ENCODE measurements at regions not wholly inside any gene's neighbourhood (a gene's known extent, or its start where the extent isn't known, plus 50 kb on each side); places are given as distances from the start of the nearest gene placed in this dataset.

DNA sequence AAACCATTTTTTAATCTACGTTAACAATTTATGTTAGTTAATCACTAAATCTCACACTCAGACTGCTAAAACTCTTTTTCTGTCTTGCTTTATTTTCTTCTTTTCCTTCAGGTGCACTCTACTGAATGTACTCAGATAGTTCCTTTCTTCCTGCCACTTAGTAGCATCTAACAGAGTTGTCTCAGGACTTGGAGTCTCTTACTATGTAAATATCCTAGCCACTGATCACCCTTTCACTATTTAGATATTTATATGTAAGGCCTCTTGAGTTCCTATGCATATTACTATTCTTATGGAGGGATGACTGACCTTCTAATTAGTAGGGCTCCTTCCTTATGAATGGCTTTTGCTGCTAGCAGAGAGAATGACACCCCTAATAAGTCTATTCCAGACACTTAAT is 586.3 kb downstream of the RERGL start:
- TF ChIP-seq, protein P1, sequence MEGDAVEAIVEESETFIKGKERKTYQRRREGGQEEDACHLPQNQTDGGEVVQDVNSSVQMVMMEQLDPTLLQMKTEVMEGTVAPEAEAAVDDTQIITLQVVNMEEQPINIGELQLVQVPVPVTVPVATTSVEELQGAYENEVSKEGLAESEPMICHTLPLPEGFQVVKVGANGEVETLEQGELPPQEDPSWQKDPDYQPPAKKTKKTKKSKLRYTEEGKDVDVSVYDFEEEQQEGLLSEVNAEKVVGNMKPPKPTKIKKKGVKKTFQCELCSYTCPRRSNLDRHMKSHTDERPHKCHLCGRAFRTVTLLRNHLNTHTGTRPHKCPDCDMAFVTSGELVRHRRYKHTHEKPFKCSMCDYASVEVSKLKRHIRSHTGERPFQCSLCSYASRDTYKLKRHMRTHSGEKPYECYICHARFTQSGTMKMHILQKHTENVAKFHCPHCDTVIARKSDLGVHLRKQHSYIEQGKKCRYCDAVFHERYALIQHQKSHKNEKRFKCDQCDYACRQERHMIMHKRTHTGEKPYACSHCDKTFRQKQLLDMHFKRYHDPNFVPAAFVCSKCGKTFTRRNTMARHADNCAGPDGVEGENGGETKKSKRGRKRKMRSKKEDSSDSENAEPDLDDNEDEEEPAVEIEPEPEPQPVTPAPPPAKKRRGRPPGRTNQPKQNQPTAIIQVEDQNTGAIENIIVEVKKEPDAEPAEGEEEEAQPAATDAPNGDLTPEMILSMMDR (IDR thresholded peaks at IDR 0.05), result no peak
- TF ChIP-seq, protein P2, sequence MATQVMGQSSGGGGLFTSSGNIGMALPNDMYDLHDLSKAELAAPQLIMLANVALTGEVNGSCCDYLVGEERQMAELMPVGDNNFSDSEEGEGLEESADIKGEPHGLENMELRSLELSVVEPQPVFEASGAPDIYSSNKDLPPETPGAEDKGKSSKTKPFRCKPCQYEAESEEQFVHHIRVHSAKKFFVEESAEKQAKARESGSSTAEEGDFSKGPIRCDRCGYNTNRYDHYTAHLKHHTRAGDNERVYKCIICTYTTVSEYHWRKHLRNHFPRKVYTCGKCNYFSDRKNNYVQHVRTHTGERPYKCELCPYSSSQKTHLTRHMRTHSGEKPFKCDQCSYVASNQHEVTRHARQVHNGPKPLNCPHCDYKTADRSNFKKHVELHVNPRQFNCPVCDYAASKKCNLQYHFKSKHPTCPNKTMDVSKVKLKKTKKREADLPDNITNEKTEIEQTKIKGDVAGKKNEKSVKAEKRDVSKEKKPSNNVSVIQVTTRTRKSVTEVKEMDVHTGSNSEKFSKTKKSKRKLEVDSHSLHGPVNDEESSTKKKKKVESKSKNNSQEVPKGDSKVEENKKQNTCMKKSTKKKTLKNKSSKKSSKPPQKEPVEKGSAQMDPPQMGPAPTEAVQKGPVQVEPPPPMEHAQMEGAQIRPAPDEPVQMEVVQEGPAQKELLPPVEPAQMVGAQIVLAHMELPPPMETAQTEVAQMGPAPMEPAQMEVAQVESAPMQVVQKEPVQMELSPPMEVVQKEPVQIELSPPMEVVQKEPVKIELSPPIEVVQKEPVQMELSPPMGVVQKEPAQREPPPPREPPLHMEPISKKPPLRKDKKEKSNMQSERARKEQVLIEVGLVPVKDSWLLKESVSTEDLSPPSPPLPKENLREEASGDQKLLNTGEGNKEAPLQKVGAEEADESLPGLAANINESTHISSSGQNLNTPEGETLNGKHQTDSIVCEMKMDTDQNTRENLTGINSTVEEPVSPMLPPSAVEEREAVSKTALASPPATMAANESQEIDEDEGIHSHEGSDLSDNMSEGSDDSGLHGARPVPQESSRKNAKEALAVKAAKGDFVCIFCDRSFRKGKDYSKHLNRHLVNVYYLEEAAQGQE (IDR thresholded peaks at IDR 0.05; ENCODE audit: insufficient read depth in 1 of 2, low read depth in 2 of 2, low read length in 1 of 2), result no peak
- TF ChIP-seq POLR2AphosphoS5 (IDR thresholded peaks at IDR 0.05; ENCODE audit: low read depth, low read length) (no peak), TCF7L2 (IDR thresholded peaks at IDR 0.05; ENCODE audit: low read depth, low read length) (no peak), SIN3A (IDR thresholded peaks at IDR 0.05; ENCODE audit: borderline replicate concordance, insufficient read depth, low read depth, low read length) (no peak)

Data from Panc1 (cell line).